T-helper 9 cell (primary cell): ENCODE measurements at regions not wholly inside any gene's neighbourhood (a gene's known extent, or its start where the extent isn't known, plus 50 kb on each side); places are given as distances from the start of the nearest gene placed in this dataset.

Experiments
- DNase-seq: peaks from one replicate; pipeline ENCODE4 v3.0.0-alpha.2; 2020

- DNase-seq: no peak
Measured at GRCh38 chr18:73780218-73780617, 367.4 kb downstream of the FBXO15 start.

- no peak for DNase-seq
Measured at GRCh38 chr18:73778032-73778359, 369.6 kb downstream of the FBXO15 start.

- no peak for DNase-seq
Measured at GRCh38 chr18:73777356-73778031, 370.1 kb downstream of the FBXO15 start.

- DNase-seq: no peak
Measured at GRCh38 chr18:73774811-73775509, 372.7 kb downstream of the FBXO15 start.

GRCh38 chr18:73768043-73768442, 379.6 kb downstream of the FBXO15 start:
- no peak for DNase-seq

- no peak for DNase-seq
Measured at GRCh38 chr18:73766910-73767515, 380.6 kb downstream of the FBXO15 start.

- no peak for DNase-seq
Measured at GRCh38 chr18:73758446-73758845, 389.2 kb downstream of the FBXO15 start.

- DNase-seq: no peak
Measured at GRCh38 chr18:73756256-73757091, 391.2 kb downstream of the FBXO15 start.

GRCh38 chr18:73752965-73753364, 394.7 kb downstream of the FBXO15 start:
- no peak for DNase-seq

- DNase-seq: no peak
Measured at GRCh38 chr18:73752546-73752945, 395.1 kb downstream of the FBXO15 start.

- no peak for DNase-seq
Measured at GRCh38 chr18:73750052-73750451, 397.6 kb downstream of the FBXO15 start.

- DNase-seq: no peak
Measured at GRCh38 chr18:73749304-73749703, 398.3 kb downstream of the FBXO15 start.

- no peak for DNase-seq
Measured at GRCh38 chr18:73748731-73749130, 398.9 kb downstream of the FBXO15 start.

- no peak for DNase-seq
Measured at GRCh38 chr18:73746101-73746500, 401.5 kb downstream of the FBXO15 start.

GRCh38 chr18:73742957-73743356, 404.7 kb downstream of the FBXO15 start:
- DNase-seq: no peak

- DNase-seq: no peak
Measured at GRCh38 chr18:73741946-73742345, 405.7 kb downstream of the FBXO15 start.

GRCh38 chr18:73739098-73739497, 408.5 kb downstream of the FBXO15 start:
- DNase-seq: no peak

- no peak for DNase-seq
Measured at GRCh38 chr18:73737990-73738389, 409.6 kb downstream of the FBXO15 start.

- DNase-seq: no peak
Measured at GRCh38 chr18:73735836-73736235, 411.8 kb downstream of the FBXO15 start.

- DNase-seq: no peak
Measured at GRCh38 chr18:73733806-73734314, 413.8 kb downstream of the FBXO15 start.

GRCh38 chr18:73733376-73733775, 414.3 kb downstream of the FBXO15 start:
- DNase-seq: no peak

- DNase-seq: no peak
Measured at GRCh38 chr18:73728657-73729056, 419.0 kb downstream of the FBXO15 start.

GRCh38 chr18:73724958-73725357, 422.7 kb downstream of the FBXO15 start:
- DNase-seq: no peak
